A549 (cell line): ENCODE measurements at regions not wholly inside any gene's neighbourhood (a gene's known extent, or its start where the extent isn't known, plus 50 kb on each side); places are given as distances from the start of the nearest gene placed in this dataset.

Experiments used
- ATAC-seq, 2 experiments: fragments of 200-7000 bp in 1 of 2; fragments of >200 bp in 1 of 2; cut with Nextera tagmentation in 1 of 2; cut with Tn5 transposase in 1 of 2; 3 replicates each; pipeline versions ENCODE4 v1.8.0 to v1.9.1; 2018 to 2020; ENCODE audit warnings: mild to moderate bottlenecking in 1 of 2, moderate library complexity in 1 of 2
- CTCF ChIA-PET: fragments of 300-600 bp; sonication (Branson Sonifier 250); formaldehyde crosslinking; extraction: SDS; loops from one replicate; lab custom pipeline; 2021; ENCODE audit warnings: antibody characterized with exemption, inconsistent platforms; lab: Yijun Ruan, JAX
- POLR2A ChIA-PET: fragments of 350-600 bp; formaldehyde crosslinking; extraction: SDS; loops from one replicate; lab custom pipeline; 2021; ENCODE audit warnings: antibody characterized with exemption, inconsistent platforms; lab: Yijun Ruan, JAX
- DNase-seq, 2 experiments: peaks; one replicate each; pipeline versions ENCODE4 v3.0.0 to v3.0.0-alpha.2; 2011 to 2016; ENCODE audit warnings: low read depth in 1 of 2, low spot score in 1 of 2
- FAIRE-seq: peaks from 2 replicates; lab custom pipeline; 2011; peaks lifted over from hg19 to GRCh38; lab: Jason Lieb, UNC
- H3K27ac ChIP-seq, 2 experiments: fragments of >200 bp; sonication (Bioruptor Twin); formaldehyde crosslinking; 3 replicates each; pipeline ENCODE4 v1.5.1; 2016 to 2017
- H3K4me1 ChIP-seq: fragments of >200 bp; sonication (Bioruptor Twin); formaldehyde crosslinking; 3 replicates; pipeline ENCODE4 v1.6.1; 2016
- H3K4me2 ChIP-seq: fragments of >200 bp; sonication (Bioruptor Twin); formaldehyde crosslinking; 3 replicates; pipeline ENCODE4 v1.6.1; 2016
- H3K4me3 ChIP-seq: fragments of >200 bp; sonication (Bioruptor Twin); formaldehyde crosslinking; 3 replicates; pipeline ENCODE4 v1.5.1; 2016
- H3K9me3 ChIP-seq: fragments of >200 bp; sonication (Bioruptor Twin); formaldehyde crosslinking; 3 replicates; pipeline ENCODE4 v1.6.1; 2016
- BHLHE40 ChIP-seq: IDR thresholded peaks from 2 replicates; pipeline ENCODE4 v1.6.1; 2012; ENCODE audit warnings: low read depth, low read length, inconsistent platforms
- CEBPB ChIP-seq, 2 experiments: fragments of >200 bp in 1 of 2; sonication (Bioruptor Twin) in 1 of 2; formaldehyde crosslinking in 1 of 2; IDR thresholded peaks; 2 replicates each; pipeline ENCODE4 v1.6.1; 2012 to 2016
- E2F6 ChIP-seq: IDR thresholded peaks from 2 replicates; pipeline ENCODE4 v1.6.1; 2012; ENCODE audit warnings: low read depth, borderline replicate concordance
- EHMT2 ChIP-seq: fragments of 200-600 bp; sonication (generic); IDR thresholded peaks from 2 replicates; pipeline ENCODE4 v1.6.1; 2016; ENCODE audit warnings: antibody characterized with exemption, low read depth, mild to moderate bottlenecking, moderate library complexity
- ELK1 ChIP-seq: fragments of 150-350 bp; IDR thresholded peaks from 2 replicates; pipeline ENCODE4 v1.6.1; 2014; ENCODE audit warnings: low read depth, mild to moderate bottlenecking, low read length
- EP300 ChIP-seq, 2 experiments: fragments of >200 bp; sonication (Bioruptor Twin); formaldehyde crosslinking; IDR thresholded peaks; 2 replicates in 1 of 2; 3 replicates in 1 of 2; pipeline ENCODE4 v1.6.1; 2016 to 2017
- FOSL2 ChIP-seq, 2 experiments: fragments of 450-650 bp in 1 of 2; fragments of >200 bp in 1 of 2; sonication (Bioruptor Twin) in 1 of 2; formaldehyde crosslinking; IDR thresholded peaks; 2 replicates each; pipeline versions ENCODE4 v1.5.0 to v1.6.1; 2016 to 2020; ENCODE audit warnings: mild to moderate bottlenecking in 1 of 2, moderate library complexity in 1 of 2
- FOXS1 ChIP-seq: fragments of 250-450 bp; sonication (Bioruptor Pico); IDR thresholded peaks from 2 replicates; pipeline ENCODE4 v1.5.0; 2020; ENCODE audit warnings: mild to moderate bottlenecking, moderate library complexity
- GATA3 ChIP-seq: IDR thresholded peaks from 2 replicates; pipeline ENCODE4 v1.6.1; 2012; ENCODE audit warnings: borderline replicate concordance
- HES2 ChIP-seq: fragments of >200 bp; sonication (Bioruptor Twin); formaldehyde crosslinking; IDR thresholded peaks from 2 replicates; pipeline ENCODE4 v1.6.1; 2016
- HMGXB4 ChIP-seq: fragments of 250-450 bp; sonication (Bioruptor Pico); IDR thresholded peaks from 2 replicates; pipeline ENCODE4 v1.5.0; 2021; ENCODE audit warnings: mild to moderate bottlenecking, moderate library complexity, borderline replicate concordance
- HOXB5 ChIP-seq: fragments of 250-450 bp; sonication (Bioruptor Pico); IDR thresholded peaks from 2 replicates; pipeline ENCODE4 v1.5.0; 2020; ENCODE audit warnings: mild to moderate bottlenecking, moderate library complexity
- JUN ChIP-seq, 2 experiments: fragments of >200 bp; sonication (Bioruptor Twin); formaldehyde crosslinking; IDR thresholded peaks; 2 replicates in 1 of 2; 3 replicates in 1 of 2; pipeline ENCODE4 v1.6.1; 2016 to 2017
- KDM1A ChIP-seq: fragments of 200-600 bp; sonication (generic); IDR thresholded peaks from 2 replicates; pipeline ENCODE4 v1.6.1; 2016; ENCODE audit warnings: low read depth, mild to moderate bottlenecking
- MAZ ChIP-seq: fragments of 150-350 bp; IDR thresholded peaks from 2 replicates; pipeline ENCODE4 v1.6.1; 2014; ENCODE audit warnings: antibody characterized with exemption, low read depth, low read length, borderline replicate concordance
- PHF8 ChIP-seq: fragments of 200-600 bp; sonication (generic); IDR thresholded peaks from 2 replicates; pipeline ENCODE4 v1.6.1; 2016; ENCODE audit warnings: low read depth, mild to moderate bottlenecking, antibody characterized with exemption, moderate library complexity, borderline replicate concordance
- RAD21 ChIP-seq, 2 experiments: fragments of >200 bp in 1 of 2; sonication (Bioruptor Twin) in 1 of 2; formaldehyde crosslinking in 1 of 2; IDR thresholded peaks in 1 of 2; conservative IDR thresholded peaks in 1 of 2; 2 replicates in 1 of 2; 3 replicates in 1 of 2; pipeline ENCODE4 v1.6.1; 2012 to 2018; ENCODE audit warnings: inconsistent platforms in 1 of 2
- REST ChIP-seq: fragments of 200-600 bp; sonication (generic); IDR thresholded peaks from 2 replicates; pipeline ENCODE4 v1.6.1; 2016; ENCODE audit warnings: antibody characterized with exemption, mild to moderate bottlenecking, moderate library complexity
- RNF2 ChIP-seq: fragments of 200-600 bp; sonication (generic); IDR thresholded peaks from 2 replicates; pipeline ENCODE4 v1.6.1; 2016; ENCODE audit warnings: low read depth, mild to moderate bottlenecking, antibody characterized with exemption, moderate library complexity, borderline replicate concordance
- SMC3 ChIP-seq: fragments of >200 bp; sonication (Bioruptor Twin); formaldehyde crosslinking; IDR thresholded peaks from 3 replicates; pipeline ENCODE4 v1.6.1; 2018; ENCODE audit warnings: inconsistent platforms
- TFCP2L1 ChIP-seq: fragments of 250-450 bp; sonication (Bioruptor Pico); IDR thresholded peaks from 2 replicates; pipeline ENCODE4 v1.5.0; 2021; ENCODE audit warnings: mild to moderate bottlenecking
- ZNF302 ChIP-seq: fragments of 250-450 bp; sonication (Bioruptor Pico); IDR thresholded peaks from 2 replicates; pipeline ENCODE4 v1.9.0; 2021; ENCODE audit warnings: inconsistent platforms, mild to moderate bottlenecking, moderate library complexity
- WGBS: methylation state at CpG from one replicate; pipeline ENCODE4 v1.1.6; 2017; ENCODE audit errors: missing lambda C conversion rate; 5-methylcytosine and 5-hydroxymethylcytosine counted together

GRCh38 chr15:99504823-99505551 is 60.8 kb upstream of the MEF2A start:
- H3K4me3 ChIP-seq = no peak overlapping the region
- POLR2A ChIA-PET = no interaction called here
- H3K9me3 ChIP-seq = no peaks in the 10 kb centered on the region
- 0 out of 3 replicates have a peak, but pooled peaks have one; percentile 16 for TF ChIP-seq SMC3
- TF ChIP-seq RAD21 (conservative IDR thresholded peaks at IDR 0.05 in 1 of 2, IDR thresholded peaks at IDR 0.05 in 1 of 2) = peak in 1 of 2 experiments; percentile 28; a peak in 1 of 5 replicates
- no peak for TF ChIP-seq EP300 (IDR thresholded peaks at IDR 0.05)
- TF ChIP-seq KDM1A = no peak
- no peak for TF ChIP-seq FOSL2 (IDR thresholded peaks at IDR 0.05)
- TF ChIP-seq FOSL2 (CRISPR knock-in tag; IDR thresholded peaks at IDR 0.05) = peak; percentile 22; the same call in 1 of the 2 replicates
- TF ChIP-seq GATA3 = no peak
- no peak for TF ChIP-seq PHF8
- no peak for TF ChIP-seq TFCP2L1 (CRISPR knock-in tag)
- no peak for TF ChIP-seq RNF2
- no peak for TF ChIP-seq ZNF302
- TF ChIP-seq HOXB5 = no peak
- DNase-seq = no peak
- FAIRE-seq = no peak
- peak; percentile 67 to 70; a peak in 4 of 6 replicates for ATAC-seq
- CTCF ChIA-PET = interaction anchor here (0.9 to 1.5 kb wide), 4 partner anchors 10 to 232 kb away, joined by 3 to 5 read pairs (median 3); no protein-coding TSS in a partner anchor
- no peak overlapping the region for H3K27ac ChIP-seq
- H3K4me2 ChIP-seq = no peak overlapping the region
- WGBS = 46% methylated on average over 8 of the region's 8 CpGs
- no peaks in the 10 kb centered on the region for H3K4me1 ChIP-seq

- ChIA-PET CTCF (interaction anchor here (0.6 to 2.5 kb wide), 4 partner anchors 14 to 116 kb away, joined by 3 to 9 read pairs (median 3); no protein-coding TSS in a partner anchor), POLR2A (no interaction called here)
- TF ChIP-seq JUN (IDR thresholded peaks at IDR 0.05) (no peak), E2F6 (no peak), EHMT2 (no peak), FOXS1 (no peak), MAZ (no peak), CEBPB (IDR thresholded peaks at IDR 0.05) (no peak), HOXB5 (no peak), REST (no peak), EP300 (IDR thresholded peaks at IDR 0.05) (no peak), RAD21 (conservative IDR thresholded peaks at IDR 0.05 in 1 of 2, IDR thresholded peaks at IDR 0.05 in 1 of 2) (no peak), BHLHE40 (no peak), HES2 (no peak), ELK1 (no peak), HMGXB4 (CRISPR knock-in tag) (no peak)
- DNase-seq (no peak), ATAC-seq (no peak), FAIRE-seq (no peak)
- 54% methylated on average over 3 of the region's 3 CpGs for WGBS
- Histone ChIP-seq H3K4me2 (no peak overlapping the region), H3K9me3 (no peaks in the 10 kb centered on the region), H3K4me3 (no peak overlapping the region), H3K27ac (no peak overlapping the region), H3K4me1 (no peaks in the 10 kb centered on the region)
Measured at GRCh38 chr15:99506399-99506798, 59.4 kb upstream of the MEF2A start.
